GM19351 (cell line): ENCODE measurements at regions not wholly inside any gene's neighbourhood (a gene's known extent, or its start where the extent isn't known, plus 50 kb on each side); places are given as distances from the start of the nearest gene placed in this dataset.

ENCODE experiments used
- ATAC-seq: cut with Tn5 transposase; IDR thresholded peaks from one replicate; pipeline ENCODE4 v1.9.1; 2021; ENCODE audit warnings: mild to moderate bottlenecking, moderate library complexity; ENCODE audit not compliant: unreplicated experiment

- no peak for ATAC-seq
Measured at GRCh38 chr4:181308476-181309312, 934.5 kb upstream of the TENM3 start.

DNA sequence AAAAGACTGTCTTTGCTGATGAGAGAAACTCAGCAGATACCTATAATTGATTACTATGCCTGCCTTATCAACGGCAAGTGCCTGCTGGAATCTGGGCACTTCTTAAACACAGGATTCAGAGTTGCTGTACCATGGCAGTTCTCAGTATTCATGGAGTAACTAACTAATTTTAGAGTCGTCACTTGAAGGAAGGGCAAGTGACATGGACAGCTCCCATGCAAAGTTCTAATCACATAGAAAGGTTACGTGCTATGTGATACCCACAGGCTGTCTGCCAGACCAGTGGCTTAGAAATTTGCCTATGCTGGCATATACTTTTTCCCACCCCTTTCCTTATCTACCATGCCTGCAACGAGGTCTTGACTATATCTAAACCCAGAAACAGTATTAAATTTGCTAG lies 931.1 kb upstream of the TENM3 start:
- no peak for ATAC-seq

DNA sequence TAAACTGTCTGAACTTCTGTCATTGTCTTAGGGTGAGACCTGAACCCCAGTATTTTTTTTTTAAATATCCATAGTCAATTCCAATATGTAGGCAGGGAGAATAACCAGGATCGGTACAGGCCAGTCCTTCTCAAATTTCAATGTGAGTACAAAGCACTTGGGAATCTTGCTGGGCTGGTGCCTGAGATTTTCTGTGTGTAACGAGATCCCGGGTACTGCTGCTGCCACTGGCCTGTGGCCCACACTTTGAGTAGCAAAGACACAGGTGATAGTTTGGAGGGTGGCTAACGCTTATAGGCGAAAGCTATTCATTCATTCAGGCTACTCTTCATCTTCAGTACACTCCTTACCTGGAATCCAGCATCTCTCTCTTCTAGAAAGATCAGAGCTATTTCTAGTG lies 923.6 kb upstream of the TENM3 start:
- ATAC-seq = no peak

DNA sequence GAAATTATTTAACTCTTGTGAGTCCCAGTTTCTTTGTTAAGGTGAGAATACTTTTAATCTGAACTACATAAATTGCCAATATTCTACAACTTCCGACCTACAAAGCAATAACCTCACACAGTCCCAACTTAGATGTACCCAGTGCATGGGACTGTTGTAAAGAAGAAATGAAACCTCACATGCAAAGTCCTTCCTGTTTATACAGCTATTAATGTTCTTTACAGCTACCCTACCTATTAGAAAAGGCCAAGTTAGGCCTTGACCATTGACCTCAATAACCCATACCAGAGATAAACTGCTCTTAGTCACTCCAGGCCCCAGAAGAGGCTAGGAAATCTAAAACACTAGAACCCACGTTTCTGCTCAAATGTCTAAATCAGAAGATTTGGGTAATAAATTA lies 920.1 kb upstream of the TENM3 start:
- peak; percentile 91 for ATAC-seq

GRCh38 chr4:181330654-181331201 lies 912.5 kb upstream of the TENM3 start:
- no peak for ATAC-seq

DNA sequence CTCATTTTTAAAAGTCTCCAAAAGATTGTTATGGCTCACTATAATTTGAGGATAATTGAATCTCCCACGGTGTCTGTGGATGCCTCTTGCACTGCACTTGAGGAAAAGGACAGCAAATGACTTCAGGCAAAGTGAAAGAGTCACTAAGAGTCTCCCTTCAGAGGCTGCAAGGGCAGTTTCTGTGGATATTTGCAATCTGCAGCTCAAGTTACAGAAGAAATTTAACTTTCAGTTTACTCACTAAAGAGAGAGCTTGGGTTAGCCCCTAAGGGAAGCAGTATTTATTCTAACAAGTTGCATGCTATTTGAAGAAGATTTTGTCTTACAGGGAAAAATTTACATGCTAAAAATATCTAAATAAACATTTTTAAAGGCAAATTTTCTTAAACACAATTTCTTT lies 912.0 kb upstream of the TENM3 start:
- ATAC-seq = no peak

DNA sequence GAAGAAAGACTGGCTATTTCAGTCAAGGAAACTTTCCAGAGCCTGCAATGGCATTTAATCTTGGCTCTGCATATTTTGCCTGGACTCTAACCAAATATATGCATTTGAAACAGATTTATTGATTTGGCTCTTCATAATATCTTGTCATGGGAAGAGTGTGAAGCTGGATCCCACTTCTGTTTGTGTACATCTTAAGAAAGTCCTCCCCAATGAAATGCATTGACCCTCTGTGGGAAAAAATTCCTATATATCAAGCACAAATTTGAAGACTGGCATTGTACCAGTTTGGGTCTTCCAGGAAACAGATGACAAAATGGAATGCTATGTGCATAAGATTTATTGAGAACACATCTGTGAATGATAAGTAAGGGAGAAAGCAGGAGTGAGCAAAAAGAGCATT lies 897.3 kb upstream of the TENM3 start:
- ATAC-seq = no peak

GRCh38 chr4:181350615-181351415 lies 892.4 kb upstream of the TENM3 start:
- no peak for ATAC-seq

DNA sequence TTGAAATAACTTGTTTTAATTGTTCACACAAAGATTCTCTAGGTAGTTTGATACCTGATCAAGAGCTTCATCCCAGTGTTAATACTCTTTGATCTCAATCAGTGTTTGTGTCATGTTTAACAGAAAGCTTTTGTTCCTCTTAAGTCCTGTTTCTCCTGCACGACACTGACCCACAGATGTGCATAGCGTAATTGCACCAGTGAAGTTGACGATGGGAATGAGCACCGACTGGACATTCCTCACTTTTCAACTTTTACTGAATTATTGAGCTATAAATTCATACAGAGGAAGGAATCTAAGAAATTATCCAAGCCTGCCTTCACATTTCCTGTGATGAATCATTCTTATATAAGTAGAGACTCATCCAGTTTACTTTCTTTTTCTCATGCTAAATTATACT lies 878.7 kb upstream of the TENM3 start:
- ATAC-seq = no peak

DNA sequence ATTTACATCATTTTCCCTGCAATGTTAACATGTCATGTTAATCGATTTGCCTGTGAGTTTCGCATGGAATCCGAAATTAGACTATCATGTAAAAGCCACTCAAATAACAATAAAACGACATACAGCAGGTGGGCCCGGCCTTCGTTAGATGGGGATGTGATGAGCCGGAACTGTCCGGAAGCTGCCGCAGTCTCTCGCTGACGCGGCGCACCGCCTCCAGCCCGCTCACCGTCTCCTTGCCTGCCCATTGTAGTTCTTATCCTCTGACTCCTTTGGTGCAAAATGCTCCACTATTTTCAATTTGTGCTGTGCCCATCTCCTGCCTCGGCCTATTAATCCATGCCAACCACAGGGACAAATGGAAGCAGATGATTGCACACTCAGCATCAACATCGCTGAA lies 877.5 kb upstream of the TENM3 start:
- ATAC-seq = no peak

DNA sequence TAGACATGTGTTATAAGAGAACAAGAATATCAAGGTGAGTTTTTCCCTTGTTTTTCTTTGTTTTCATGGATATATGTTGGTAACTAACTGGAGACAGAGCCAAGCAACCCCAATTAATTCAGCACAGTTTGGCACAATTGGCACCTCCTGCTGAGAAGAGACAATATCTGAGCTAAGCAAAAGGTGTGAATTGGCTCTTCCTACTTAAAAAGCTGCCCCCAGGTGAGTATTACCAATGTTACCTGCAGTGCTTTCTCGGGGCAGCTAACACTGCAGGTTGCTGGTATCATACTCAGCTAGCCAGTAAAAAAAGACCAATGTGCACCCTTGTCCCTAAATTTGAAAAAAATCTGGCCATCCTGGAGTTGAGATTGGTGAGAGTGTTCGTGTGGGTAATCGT lies 871.2 kb upstream of the TENM3 start:
- no peak for ATAC-seq

GRCh38 chr4:181376058-181376457 lies 867.1 kb upstream of the TENM3 start:
- no peak for ATAC-seq

DNA sequence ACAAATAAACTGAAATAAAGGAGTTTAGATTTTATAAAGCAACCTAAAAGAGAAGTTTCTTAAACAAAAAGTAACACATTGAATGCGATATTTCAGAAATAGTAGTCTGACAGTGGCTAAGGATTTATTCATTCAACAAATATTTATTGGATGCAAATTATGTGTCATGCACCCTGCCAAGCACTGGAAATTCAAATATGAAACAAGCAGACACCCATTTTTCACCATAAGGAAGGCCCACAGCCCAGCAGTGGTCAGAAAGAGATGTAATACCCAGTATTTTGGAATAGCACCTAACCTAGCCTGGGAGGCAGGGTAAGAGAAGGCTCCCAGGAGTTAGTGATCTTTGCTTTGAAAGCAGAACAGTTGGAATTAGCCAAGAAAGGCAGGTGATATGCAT lies 855.1 kb upstream of the TENM3 start:
- no peak for ATAC-seq

DNA sequence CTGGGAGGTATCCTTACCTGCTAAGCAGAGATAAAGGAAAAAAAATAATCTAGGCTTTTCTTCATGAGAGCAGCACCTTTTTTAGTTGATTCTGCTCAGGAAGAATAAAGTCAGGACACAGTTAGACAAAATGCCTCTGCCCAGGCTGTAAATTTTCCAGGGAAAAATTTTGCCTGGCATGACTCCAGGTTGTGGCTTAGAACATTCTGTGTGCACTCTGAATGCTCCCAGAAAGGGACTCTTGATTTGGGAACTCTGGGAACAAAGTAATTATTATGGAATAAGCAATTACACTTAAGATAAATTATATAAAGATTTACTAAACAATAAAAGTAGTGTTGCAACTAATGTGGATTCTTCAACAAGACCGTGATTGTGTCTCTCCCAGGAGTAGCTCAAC lies 826.2 kb upstream of the TENM3 start:
- ATAC-seq = no peak

DNA sequence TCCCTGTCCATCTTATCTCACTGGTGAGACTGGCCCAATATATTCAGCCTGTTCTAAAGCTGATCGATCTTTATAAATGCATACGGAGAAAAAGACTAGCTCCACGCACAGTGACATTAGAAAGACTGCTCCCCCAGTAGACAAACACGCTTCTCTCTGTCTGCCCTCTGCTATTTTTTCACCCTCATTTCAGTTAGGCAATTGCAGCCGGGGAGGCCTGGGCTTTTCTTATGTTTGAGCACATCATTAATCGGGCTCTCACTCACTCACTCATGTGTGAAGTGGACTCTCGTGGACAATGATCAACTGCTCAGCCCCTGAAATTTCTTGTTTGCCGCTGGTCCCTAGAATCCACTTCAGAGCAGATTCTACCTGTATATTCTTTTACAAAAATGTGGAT lies 824.7 kb upstream of the TENM3 start:
- ATAC-seq = no peak

- ATAC-seq = no peak
Measured at GRCh38 chr4:181420950-181421349, 822.3 kb upstream of the TENM3 start.

- no peak for ATAC-seq
Measured at GRCh38 chr4:181424362-181425016, 818.7 kb upstream of the TENM3 start.

DNA sequence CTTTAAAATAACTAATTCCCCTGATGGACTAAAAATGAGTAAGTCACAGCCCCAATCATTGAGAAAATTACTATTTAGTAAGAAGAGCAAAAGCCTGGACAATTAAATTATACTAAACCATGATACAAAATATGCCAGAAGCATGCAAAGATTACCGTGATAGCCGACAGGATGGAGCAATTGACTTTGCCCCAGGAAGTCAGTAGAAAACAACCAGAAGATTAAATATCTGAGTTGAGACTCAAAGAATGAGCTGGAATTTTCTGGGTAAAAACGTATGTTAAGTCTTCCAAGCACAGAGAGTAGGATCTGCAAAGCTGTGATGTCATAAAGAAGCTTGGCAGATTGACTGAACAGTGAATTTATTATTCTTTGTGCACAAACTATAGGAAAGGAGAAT lies 816.1 kb upstream of the TENM3 start:
- no peak for ATAC-seq

DNA sequence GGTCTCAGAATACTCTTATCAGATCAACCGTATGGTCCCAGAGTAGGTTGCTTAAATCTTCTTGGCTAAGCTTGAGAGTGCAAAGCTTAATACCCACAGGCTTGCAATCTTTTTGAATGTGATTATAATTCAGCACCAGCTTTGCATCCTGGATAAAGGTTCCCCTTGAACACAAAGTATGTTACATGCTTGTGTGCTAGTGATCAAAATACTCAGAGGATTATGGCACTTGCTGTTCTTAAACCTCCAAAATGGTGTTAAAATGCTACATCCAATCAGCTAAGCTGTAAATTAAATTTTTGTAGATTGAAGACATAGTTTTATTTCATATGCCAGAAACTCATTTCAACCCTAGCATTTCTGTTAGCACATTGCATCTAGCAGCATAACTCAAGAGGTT lies 812.2 kb upstream of the TENM3 start:
- no peak for ATAC-seq

GRCh38 chr4:181431661-181432060 lies 811.5 kb upstream of the TENM3 start:
- no peak for ATAC-seq

- no peak for ATAC-seq
Measured at GRCh38 chr4:181432335-181432734, 810.9 kb upstream of the TENM3 start.

GRCh38 chr4:181437895-181438294 lies 805.3 kb upstream of the TENM3 start:
- ATAC-seq = no peak
